Hindlimb muscle (tissue), 1 donor: ENCODE measurements at regions not wholly inside any gene's neighbourhood (a gene's known extent, or its start where the extent isn't known, plus 50 kb on each side); places are given as distances from the start of the nearest gene placed in this dataset.
"Not testable (repeated sequence)": the region's sequence is repeated elsewhere in the genome, so short reads cannot be mapped to it uniquely, and the experiment has no call there.

Source experiments
- DNase-seq: peaks from one replicate; pipeline ENCODE4 v3.0.0-alpha.2; 2013

- DNase-seq = no peak
Observed at GRCh38 chr6:92126088-92126487, 1293.3 kb downstream of the EPHA7 start.

- DNase-seq = no peak
Observed at GRCh38 chr6:92125681-92126080, 1293.7 kb downstream of the EPHA7 start.

GRCh38 chr6:92124200-92124651 lies 1295.1 kb downstream of the EPHA7 start:
- no peak for DNase-seq

GRCh38 chr6:92122746-92123145 lies 1296.6 kb downstream of the EPHA7 start:
- no peak for DNase-seq

GRCh38 chr6:92121228-92121627 lies 1298.1 kb downstream of the EPHA7 start:
- no peak for DNase-seq

- DNase-seq = no peak
Observed at GRCh38 chr6:92117800-92118199, 1301.6 kb downstream of the EPHA7 start.

GRCh38 chr6:92114797-92115196 lies 1304.6 kb downstream of the EPHA7 start:
- DNase-seq = no peak

GRCh38 chr6:92114091-92114675 lies 1305.2 kb downstream of the EPHA7 start:
- DNase-seq = no peak

- DNase-seq = no peak
Observed at GRCh38 chr6:92111386-92111785, 1308.0 kb downstream of the EPHA7 start.

GRCh38 chr6:92110403-92110802 lies 1309.0 kb downstream of the EPHA7 start:
- DNase-seq = no peak

GRCh38 chr6:92109956-92110355 lies 1309.4 kb downstream of the EPHA7 start:
- no peak for DNase-seq

- DNase-seq = no peak
Observed at GRCh38 chr6:92109256-92109655, 1310.1 kb downstream of the EPHA7 start.

- no peak for DNase-seq
Observed at GRCh38 chr6:92086750-92087149, 1332.6 kb downstream of the EPHA7 start.

GRCh38 chr6:92083914-92084313 lies 1335.4 kb downstream of the EPHA7 start:
- not testable (repeated sequence) for DNase-seq

GRCh38 chr6:92072387-92072786 lies 1347.0 kb downstream of the EPHA7 start:
- DNase-seq = no peak

GRCh38 chr6:92069781-92070180 lies 1349.6 kb downstream of the EPHA7 start:
- DNase-seq = peak; percentile 37

- DNase-seq = no peak
Observed at GRCh38 chr6:92052513-92052912, 1366.8 kb downstream of the EPHA7 start.

- DNase-seq = no peak
Observed at GRCh38 chr6:92050216-92050615, 1369.1 kb downstream of the EPHA7 start.

- DNase-seq = no peak
Observed at GRCh38 chr6:92047860-92048259, 1371.5 kb downstream of the EPHA7 start.

- DNase-seq = no peak
Observed at GRCh38 chr6:92047152-92047850, 1372.1 kb downstream of the EPHA7 start.

GRCh38 chr6:92044312-92044711 lies 1375.0 kb downstream of the EPHA7 start:
- DNase-seq = no peak

- DNase-seq = peak; percentile 4
Observed at GRCh38 chr6:92043777-92044176, 1375.6 kb downstream of the EPHA7 start.

- no peak for DNase-seq
Observed at GRCh38 chr6:92026878-92027277, 1392.5 kb downstream of the EPHA7 start.

GRCh38 chr6:92024881-92025280 lies 1394.5 kb downstream of the EPHA7 start:
- DNase-seq = no peak

GRCh38 chr6:92024110-92024509 lies 1395.2 kb downstream of the EPHA7 start:
- peak; percentile 10 for DNase-seq
